ENCODE measurements at regions not wholly inside any gene's neighbourhood (a gene's known extent, or its start where the extent isn't known, plus 50 kb on each side); places are given as distances from the start of the nearest gene placed in this dataset.

DNA sequence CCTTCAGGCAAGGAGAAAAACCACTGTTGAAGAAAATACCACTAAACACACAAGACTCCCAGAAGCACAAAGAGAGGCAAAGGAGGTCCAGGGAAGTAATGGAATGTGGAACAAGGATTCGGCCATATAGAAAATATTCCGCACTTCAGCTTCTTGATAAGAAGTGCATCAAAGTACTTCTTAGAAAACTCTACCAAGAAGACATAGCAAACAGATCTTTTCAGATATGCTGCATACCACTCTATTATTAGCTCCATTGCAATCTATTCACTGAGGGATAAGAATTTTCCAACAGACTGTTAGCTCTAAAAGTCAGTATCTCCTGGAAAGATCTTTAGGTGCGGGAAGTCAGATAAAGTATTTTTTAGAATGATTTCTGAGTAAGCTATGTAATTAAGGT, 231.8 kb downstream of the WDR11 start:
- ChIA-PET POLR2A (ENCODE audit: low non-redundant PET) (no interaction called here), CTCF (no interaction called here)
- TF ChIP-seq CTCF (conservative IDR thresholded peaks at IDR 0.05; ENCODE audit: low read depth), result no peak
- no peak for DNase-seq (ENCODE audit: low spot score)
- H3K27ac ChIP-seq, result no peak overlapping the region

GRCh38 chr10:121084016-121084674, 233.0 kb downstream of the WDR11 start:
- POLR2A ChIA-PET (ENCODE audit: low non-redundant PET), result no interaction called here
- H3K27ac ChIP-seq, result no peak overlapping the region
- CTCF ChIA-PET, result no interaction called here
- no peak for DNase-seq (ENCODE audit: low spot score)
- TF ChIP-seq CTCF (conservative IDR thresholded peaks at IDR 0.05; ENCODE audit: low read depth), result no peak

DNA sequence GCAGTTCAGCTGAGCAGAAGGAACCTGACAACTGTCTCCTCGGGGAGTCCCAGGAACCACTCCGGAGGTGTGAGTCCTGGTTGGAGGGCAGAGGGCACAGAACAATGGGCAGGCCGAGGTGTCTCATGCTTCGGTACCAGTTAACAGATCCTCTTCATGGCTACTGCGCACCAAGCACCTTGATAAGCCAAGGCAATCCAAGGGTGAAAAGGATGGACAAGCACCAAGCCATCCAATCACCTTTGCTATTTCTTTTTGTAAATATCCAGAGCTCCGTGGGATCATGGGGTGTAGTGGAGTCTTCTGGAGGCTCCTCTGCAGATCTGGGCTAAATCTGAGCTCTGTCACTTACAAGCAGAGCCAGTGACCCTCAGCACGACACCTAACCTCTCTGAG, 233.5 kb downstream of the WDR11 start:
- H3K27ac ChIP-seq, result no peak overlapping the region
- DNase-seq (ENCODE audit: low spot score), result no peak
- ChIA-PET CTCF (no interaction called here), POLR2A (ENCODE audit: low non-redundant PET) (no interaction called here)
- no peak for TF ChIP-seq CTCF (conservative IDR thresholded peaks at IDR 0.05; ENCODE audit: low read depth)

DNA sequence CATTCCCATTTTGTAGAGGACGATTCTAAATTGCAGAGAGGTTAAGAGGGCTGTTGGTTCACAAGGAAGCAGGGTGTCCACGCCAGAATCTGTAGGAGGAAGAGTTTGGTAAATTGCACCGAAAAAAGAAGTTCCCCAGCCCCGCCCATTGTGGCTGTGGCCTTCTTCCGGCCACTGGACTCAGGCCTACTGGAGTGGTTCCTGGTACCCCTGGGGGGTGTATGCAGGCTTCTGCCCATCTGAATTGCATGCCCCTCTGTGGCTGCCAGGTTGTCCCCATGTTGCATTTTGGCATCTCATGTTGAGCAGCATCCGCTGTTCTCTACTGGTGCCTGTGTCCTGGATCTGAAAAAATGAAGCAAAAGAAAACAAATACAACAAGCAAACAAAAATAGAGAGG, 234.2 kb downstream of the WDR11 start:
- TF ChIP-seq CTCF (conservative IDR thresholded peaks at IDR 0.05; ENCODE audit: low read depth), result no peak
- DNase-seq (ENCODE audit: low spot score), result no peak
- CTCF ChIA-PET, result no interaction called here
- POLR2A ChIA-PET (ENCODE audit: low non-redundant PET), result no interaction called here
- H3K27ac ChIP-seq, result no peak overlapping the region

GRCh38 chr10:121087129-121087528, 236.0 kb downstream of the WDR11 start:
- CTCF ChIA-PET, result no interaction called here
- POLR2A ChIA-PET (ENCODE audit: low non-redundant PET), result no interaction called here

GRCh38 chr10:121087688-121088087, 236.5 kb downstream of the WDR11 start:
- ChIA-PET CTCF (no interaction called here), POLR2A (ENCODE audit: low non-redundant PET) (no interaction called here)
- DNase-seq (ENCODE audit: low spot score), result no peak
- H3K27ac ChIP-seq, result no peak overlapping the region
- TF ChIP-seq CTCF (conservative IDR thresholded peaks at IDR 0.05; ENCODE audit: low read depth), result no peak

More at GRCh38 chr10:121087129-121087528, 236.0 kb downstream of the WDR11 start:
- no peak overlapping the region for H3K27ac ChIP-seq
- no peak for TF ChIP-seq CTCF (conservative IDR thresholded peaks at IDR 0.05; ENCODE audit: low read depth)
- no peak for DNase-seq (ENCODE audit: low spot score)
